NCI-H345 treated with DMSO at 0.1 percent for 48 hours (cell line): ENCODE measurements at regions not wholly inside any gene's neighbourhood (a gene's known extent, or its start where the extent isn't known, plus 50 kb on each side); places are given as distances from the start of the nearest gene placed in this dataset.
A peak's percentile ranks its signal among the peaks of the same experiment; 100 is the strongest.
"Not testable (repeated sequence)": the region's sequence is repeated elsewhere in the genome, so short reads cannot be mapped to it uniquely, and the experiment has no call there.

Source experiments
- DNase-seq: peaks from one replicate; lab custom pipeline; 2025; ENCODE audit not compliant: unreplicated experiment; lab: John Stamatoyannopoulos, UW

DNA sequence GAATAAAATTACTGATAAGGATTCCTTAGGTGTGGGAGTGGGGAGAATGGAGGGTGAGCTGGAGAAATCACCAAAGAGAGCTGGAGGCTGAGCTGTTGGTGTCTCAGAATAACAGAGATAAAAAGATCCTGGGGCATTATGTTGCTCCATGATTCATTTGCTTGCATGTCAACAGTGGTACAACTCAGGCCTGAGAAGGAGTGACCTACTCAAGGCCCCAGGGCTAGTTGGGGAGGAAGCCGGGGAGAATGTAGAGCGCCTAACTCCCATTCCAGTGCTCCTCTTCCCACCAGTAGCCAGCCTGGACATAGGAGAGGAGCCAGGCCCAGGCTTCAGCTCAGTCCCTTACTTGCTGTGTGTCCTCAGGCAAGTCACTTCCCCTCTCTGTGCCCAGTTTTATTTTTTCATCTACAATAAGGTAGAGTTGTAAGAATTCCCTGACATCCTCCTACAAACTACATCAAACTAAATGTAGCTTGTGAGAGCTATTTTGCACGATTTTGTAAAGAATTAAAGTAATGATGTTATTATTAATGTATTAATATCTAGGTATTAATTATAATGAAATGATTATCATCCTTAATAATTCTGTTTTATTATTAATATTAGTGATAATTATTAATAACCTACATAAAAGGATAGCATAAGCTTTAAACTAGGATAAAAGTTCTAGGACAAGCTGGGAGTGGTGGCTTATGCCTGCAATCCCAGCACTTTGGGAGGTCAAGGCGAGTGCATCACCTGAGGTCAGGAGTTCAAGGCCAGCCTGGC is 250.9 kb upstream of the SULF2 start:
- DNase-seq = no peak

DNA sequence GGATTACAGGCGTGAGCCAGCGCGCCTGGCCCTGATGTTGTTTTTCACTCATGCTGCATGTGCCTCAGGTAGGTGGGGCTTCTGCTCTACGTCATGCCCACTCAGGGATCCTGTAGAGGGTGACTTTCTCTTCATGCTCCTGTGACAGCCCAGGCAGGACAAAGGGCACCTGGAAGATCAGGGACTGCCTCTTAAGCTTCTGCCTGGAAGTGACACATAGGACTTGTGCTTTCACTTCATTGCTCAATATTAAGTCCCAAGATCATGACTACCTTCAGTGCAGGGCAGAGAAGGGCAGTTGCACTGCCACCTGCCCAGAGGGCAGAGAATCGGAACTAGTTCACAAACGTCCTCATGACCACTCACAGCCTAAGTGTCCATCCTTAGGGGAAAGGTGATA is 249.5 kb upstream of the SULF2 start:
- no peak for DNase-seq

DNA sequence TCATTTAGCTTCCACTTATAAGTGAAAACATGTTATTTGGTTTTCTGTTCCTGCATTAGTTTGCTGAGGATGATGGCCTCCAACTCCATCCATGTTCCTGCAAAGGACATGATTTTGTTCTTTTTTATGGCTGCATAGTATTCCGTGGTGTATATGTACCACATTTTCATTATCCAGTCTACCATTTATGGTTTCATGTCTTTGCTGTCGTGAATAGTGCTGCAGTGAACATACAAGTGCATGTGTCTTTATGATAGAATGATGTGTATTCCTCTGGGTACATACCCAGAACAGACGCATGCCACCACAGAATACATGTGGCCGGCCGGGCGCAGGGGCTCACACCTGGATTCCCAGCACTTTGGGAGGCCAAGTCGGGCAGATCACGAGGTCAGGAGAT is 247.7 kb upstream of the SULF2 start:
- DNase-seq = not testable (repeated sequence)

DNA sequence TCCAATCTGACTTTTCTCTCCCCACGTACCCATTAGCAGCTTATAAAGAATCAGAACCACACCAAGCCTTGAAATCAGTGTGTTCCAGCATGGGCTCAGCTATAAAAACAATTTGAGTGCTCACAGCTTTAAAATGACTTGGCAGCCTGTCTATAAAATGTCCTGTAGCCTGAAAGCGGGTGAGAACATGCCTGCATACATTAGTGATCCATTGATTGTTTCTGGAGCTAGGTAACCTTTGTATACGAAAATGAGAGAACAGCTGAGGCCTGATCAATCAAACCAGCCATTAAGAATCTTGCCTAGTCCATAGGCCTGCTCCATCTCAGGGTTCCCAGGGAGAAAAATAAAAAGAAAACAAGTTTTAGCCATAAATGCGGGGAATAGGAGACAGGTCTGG is 245.8 kb upstream of the SULF2 start:
- no peak for DNase-seq

DNA sequence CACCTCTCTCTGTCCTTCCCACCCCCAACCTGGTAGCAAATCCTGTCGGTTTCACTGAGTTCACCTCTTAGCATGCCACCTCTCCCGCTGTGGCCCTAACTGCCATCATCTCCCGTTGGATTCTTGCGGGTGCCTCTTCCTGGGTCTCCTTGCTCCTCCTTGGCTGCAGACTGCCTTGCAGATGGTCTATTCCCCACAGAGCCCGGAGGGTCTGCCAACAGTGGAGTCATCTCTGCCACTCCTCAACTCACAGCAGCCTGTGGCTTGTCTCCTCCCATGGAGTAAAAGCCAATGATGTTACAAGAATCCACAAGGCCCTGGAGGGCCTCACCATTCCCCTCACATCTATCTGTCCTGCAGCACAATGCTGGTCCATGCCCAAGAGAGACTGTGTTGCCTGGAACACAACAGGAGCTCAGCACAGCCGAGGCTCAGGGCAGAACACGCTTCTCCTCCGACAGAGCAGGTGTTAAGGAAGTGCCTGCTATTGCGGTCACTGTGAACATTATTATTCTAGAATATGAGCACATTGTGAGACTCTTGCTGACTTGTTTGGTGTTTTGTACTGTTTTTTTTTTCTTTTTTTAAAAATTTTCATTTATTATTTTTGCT is 241.8 kb upstream of the SULF2 start:
- peak; percentile 63 for DNase-seq

DNA sequence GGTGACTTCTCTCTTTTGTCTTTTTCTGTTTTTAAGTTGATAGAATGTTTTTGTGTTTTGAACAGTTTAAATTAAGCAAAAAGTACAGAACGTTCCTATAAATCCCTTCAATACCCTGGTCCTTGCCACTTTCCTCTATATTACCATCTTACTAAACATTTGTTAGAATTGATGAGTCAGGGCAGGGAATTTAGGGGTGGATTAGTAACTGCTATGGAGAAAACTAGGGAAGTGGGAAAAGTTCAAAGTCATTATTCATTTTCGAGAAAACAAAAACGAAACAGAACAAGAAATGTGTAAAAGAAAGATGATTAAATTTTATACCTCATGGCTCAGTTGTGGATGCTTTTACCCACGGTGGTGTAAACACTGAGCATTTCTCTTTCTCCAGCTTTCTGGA is 240.4 kb upstream of the SULF2 start:
- DNase-seq = no peak

DNA sequence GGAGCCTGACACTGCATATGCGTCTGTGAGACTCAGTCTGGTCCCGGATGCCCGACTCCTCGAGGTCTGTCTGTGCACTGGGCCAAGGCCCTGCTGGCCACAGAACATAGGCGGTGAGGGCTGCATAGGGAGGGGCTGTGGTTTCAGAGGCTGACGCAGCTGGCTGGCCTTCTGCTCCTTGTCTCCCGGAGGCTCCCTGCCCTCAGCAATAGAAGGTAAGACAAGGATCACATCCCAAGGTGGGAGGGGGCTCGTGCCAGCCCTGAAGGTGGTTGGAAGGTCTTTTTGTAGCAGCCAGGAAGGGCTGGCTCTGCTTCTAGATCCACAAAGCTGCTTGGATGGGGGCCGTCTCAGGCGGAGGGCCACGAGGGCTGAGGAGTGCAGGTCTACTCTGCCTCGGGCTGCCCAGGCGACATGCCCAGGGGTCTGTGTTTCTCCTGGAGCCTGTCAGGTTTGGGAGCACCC is 239.8 kb upstream of the SULF2 start:
- DNase-seq = peak; percentile 61

DNA sequence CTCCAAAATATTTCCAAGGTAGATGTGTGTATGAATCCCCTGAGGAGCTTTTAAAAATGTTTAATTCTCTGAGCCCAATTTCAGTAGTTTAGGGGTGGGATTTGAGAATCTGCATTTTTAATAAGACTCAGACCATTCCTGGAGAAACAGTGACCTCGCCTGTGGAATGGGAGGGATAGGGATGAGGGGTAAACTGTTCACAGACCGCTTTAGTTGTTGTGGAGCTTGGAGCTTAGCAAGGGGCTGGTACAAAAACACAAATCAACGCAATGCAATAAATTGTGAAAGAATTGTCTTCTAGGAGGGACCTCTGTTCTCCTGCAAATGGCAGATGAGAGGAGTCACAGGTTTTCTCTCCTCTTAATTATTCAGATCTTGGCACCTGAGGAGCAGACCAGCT is 239.3 kb upstream of the SULF2 start:
- DNase-seq = peak; percentile 61

DNA sequence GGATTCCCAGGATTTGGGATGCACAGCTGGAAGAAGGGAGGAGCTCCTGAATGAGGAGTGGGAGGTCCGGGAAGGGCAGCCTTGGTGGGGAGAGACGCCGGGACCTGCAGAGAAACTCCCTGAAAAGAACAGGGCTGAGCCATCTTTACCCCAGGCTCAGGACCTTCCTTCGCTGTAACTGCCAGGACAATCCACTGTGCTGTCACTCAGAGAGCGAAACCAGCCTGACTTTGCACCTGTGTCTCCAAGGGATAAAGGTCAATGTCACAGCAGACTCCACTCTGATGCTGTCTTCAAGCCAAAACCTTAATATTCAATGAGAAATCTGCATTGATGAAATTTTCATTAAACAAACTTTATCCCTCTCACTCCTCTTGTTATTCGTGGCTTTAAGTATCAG is 235.4 kb upstream of the SULF2 start:
- DNase-seq = not testable (repeated sequence)

DNA sequence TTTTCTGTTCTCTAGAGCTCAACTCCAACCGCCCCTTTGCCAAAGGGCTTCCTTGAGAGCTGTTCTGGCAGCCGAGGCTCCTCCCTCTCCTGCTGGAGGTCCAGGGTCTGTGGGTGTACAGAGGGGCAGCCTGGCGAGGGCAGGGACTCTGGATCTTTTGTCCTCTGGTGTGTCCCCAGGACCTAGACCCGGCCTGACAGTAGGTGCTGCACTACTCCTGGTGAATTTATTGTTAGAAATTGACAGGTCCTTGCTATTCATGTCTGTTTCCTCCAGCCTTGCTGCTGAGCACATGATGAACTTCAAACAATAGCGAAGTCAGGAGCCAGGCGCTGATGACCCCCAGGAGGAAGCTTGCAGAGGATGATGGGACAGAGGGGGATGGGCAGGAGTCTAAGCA is 234.7 kb upstream of the SULF2 start:
- DNase-seq = no peak

DNA sequence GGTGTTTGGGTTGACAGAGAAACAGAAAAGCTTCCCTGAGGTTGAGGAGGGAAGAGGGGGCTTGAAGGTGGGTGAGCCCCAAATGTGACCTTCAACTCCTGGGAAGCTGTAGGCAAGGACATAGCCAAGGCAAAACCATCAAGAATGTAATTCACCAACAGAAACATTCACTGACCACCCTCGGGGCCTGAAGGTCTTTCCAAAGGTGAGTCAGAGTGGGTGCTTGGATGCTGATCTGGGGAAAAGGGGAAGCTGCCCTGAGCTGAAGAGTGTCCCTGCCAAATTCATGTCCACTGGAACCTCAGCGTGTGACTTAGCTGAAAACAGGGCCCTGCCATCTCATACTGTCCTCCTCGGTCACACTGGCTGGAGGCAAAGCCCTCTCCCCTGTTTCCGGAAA is 234.2 kb upstream of the SULF2 start:
- DNase-seq = no peak

DNA sequence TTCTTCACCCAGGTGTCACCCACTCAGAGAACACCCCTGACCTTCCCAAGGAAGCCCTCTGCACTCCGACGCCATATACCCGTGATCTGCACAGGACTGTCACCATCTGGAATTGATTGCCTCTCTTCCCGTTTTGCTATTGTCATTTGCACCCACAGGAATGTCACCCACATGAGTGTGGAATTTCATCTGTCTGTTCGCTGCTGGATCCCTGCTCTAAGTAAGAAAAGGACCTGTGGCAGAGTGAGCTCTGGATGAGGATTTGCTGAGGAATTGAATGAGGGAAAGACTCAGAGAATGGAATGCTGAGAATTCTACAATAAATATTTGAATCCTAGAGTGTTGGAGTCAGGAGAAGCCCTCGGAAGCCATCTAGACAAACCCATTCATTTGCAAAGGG is 233.6 kb upstream of the SULF2 start:
- not testable (repeated sequence) for DNase-seq

DNA sequence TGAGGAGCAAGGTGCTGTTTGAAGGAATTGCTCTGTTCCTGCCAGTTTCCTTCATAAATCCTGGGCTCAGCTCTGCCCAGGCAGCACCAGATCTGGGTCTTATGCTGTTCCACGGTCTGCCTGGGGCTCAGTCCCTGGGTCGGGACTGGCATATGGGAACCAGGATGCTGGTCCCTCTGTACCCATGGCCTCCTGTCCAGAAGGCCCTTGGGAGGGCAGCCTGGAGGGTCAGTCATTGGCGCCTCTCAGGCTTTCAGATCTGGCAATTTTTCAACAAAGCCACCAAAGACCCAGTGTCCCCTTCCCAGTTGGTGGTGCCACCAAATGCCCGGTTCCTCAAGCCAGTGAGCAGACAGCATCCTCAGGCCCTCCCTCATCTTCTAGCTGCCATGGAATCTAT is 232.7 kb upstream of the SULF2 start:
- DNase-seq = no peak

DNA sequence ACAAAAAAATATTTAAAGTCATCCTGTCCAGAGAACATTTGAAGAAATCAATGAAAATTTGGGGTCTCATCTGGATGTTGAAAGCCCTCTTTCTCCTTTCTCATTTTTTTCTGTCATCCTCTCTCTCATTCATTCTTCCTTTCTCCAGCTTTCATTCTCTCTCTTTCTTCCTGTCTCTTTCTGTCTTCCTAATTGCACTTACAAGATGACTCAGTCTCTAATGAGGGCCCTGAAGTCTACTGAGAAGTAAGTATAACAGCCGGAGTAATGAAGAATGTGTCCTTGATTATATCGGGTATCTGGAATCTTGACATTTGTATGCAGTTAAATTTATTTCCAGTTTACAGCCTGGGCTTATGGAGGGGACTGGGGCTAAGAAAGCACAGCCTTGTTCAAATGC is 232.2 kb upstream of the SULF2 start:
- no peak for DNase-seq

DNA sequence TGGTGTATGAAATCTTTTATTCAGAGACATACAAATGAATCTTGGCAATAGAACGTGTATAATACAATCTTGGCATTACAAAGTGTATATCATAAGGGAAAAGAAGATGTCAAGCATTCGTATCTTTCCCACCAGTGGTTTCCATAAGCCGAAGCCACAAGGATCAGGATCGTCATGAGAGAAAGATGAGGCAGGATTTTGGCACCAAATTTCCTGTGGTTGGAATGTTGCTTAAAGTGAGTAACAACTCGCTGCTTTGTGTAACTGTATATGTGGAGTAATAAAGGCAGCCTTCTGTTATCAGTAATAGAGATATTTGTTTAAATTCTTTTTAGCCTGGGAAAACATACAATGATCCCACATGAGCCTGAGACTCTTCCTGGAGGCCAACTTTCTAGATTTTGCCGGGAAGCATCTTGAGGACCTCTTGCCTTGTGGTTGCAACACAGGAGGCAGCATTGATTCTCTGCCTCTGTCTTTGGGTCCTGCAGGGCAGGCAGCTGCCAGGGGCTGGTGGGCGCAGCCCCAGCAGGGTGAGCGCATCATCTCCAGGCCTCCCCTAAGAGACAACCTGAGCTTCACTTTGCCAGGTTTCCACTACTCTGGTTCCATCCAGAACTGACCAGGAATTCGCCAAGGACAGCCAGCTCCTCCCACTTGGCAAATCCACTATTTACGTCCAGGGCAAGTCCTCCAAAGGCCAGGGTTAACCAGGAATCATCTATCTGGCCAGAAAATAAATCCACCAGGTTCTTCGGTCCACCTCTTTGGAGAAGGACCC is 230.9 kb upstream of the SULF2 start:
- DNase-seq = no peak

DNA sequence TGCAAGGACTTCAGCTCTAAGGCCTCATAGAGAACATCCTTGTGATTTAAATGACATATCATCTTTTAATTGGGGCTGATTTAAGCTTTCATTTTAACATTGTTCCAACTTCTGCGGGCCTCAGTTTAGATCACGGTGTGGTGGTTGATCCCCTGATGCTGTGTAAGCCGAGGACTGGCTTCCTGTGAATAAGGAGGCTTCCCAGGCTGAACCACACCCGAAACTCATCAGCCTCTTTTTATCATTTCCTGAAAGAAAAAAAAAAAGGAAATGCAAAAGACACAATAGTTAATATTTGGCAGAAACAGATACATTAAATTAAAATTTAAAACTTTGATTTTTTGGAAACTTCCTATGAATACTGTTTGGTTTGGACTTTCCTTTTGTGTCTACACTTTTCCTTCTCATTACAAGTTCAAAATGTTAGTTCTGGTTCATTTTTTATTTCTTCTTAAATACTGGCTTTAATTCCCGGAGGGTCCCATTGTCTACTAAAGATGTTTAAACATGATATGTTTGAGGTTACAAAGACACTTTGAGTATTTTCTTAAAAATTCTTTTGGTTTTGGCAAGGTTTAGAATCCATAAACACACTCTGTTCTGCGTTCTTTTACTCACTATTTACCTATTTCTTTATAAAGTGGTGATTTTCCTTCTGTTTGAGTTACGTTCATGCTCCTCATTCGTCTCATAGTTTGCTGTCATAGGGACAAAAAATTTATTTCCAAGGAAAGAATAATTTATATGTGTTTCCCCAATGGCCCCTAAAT is 230.0 kb upstream of the SULF2 start:
- DNase-seq = no peak

DNA sequence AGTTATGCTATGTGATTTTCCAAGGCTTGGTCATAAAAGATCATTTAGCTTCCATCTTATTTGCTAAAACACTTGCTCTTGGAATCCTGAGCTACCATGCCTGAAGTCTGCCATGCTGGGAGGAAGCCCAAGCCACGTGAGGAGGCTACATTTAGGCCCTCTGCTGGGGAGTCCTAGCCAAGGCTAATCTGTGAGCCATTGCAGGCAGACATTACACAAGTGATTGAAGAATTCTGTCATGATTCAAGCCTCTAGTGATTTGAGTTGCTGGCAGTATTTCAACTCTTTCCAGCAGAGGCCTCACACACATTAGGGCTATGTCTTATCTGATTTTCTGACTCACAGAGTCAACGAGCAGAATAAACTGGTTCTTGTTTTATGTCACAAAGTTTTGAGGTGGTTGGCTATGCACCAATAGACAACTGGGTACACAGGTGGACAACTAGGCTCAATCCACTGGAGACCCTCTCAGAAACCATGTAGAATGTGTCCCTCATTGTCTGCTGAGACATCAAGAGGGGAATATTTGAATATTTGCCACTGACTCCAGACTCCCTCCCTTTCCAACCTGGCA is 227.2 kb upstream of the SULF2 start:
- no peak for DNase-seq

DNA sequence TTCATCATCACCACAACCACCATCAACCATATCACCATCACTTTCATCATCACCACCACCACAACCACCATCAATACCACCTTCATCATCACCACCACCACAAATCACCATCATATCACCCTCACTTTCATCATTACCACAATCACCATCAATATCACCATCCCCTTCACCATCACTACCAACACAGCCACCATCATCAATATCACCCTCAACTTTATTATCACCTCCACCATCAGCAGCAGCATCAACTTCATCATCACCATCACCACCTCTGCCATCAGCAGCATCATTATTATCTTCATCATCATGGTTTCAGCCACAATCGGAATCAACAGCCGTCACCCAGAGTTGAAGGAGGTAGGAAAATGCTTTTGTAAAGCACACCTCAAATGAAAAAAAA is 225.7 kb upstream of the SULF2 start:
- DNase-seq = no peak

DNA sequence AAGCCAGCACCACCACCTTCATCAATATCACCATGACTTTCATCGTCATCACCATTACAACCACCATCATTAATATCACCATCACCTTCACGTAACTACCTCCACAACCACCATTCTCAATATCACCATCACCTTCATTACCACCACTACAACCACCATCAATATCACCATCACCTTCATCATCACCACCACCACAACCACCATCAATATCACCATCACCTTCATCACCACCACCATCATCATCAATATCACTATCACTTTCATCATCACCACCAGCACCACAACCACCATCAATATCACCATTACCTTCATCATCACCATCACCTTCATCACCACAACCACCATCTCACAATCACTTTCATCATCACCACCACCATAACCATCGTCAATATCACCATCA is 225.3 kb upstream of the SULF2 start:
- DNase-seq = no peak

DNA sequence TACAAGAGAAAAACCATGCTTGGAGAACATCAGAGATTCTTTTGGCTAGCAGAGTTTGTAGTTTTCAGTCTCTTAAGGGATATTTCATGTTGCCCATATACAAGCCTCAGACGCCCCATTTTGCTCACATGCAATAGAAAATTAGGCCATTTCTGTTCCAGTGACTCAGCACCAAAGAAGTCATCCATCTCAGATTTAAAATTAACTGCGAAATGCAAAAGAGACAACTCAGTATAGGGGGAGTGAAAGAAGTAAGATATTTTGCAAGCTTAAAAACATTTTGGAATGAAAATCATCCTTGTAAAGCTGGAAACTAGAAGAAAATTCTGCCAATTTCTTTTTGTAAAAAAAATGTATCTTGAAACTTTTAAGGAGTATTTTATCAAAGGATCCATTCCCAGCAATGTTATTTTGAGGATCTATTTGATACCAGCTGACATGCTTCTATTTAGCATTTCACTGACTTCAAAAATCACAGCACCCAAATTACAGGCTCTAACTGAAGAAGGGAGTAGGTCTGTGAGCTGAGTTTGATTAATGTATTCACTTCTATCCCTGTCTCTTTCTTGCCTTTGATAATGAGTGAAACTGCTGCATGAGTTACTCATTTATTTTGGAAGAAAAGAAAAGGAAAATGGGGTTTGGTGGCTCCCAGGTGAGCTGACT is 223.7 kb upstream of the SULF2 start:
- DNase-seq = no peak
